Pancreas (tissue), 10 donors: ENCODE measurements at regions not wholly inside any gene's neighbourhood (a gene's known extent, or its start where the extent isn't known, plus 50 kb on each side); places are given as distances from the start of the nearest gene placed in this dataset.

Source experiments
- ATAC-seq, 4 donors: fragments of 200-7000 bp; cut with Tn5 transposase; one replicate each; pipeline versions ENCODE4 v1.8.0 to v1.9.1; 2020; ENCODE audit warnings: mild to moderate bottlenecking in 4 of 4, moderate library complexity in 4 of 4
- DNase-seq, 6 donors: peaks; one replicate each; pipeline ENCODE4 v3.0.0-alpha.2; 2020
- FAIRE-seq: peaks from 2 replicates; lab custom pipeline; 2012; peaks lifted over from hg19 to GRCh38; lab: Jason Lieb, UNC
- H3K27ac ChIP-seq, 4 donors: fragments of 200-600 bp; sonication (generic); 1 replicate in 3 of 4; 2 replicates in 1 of 4; pipeline versions ENCODE4 v1.5.0 to v1.8.0; 2020
- H3K27me3 ChIP-seq, 4 donors: fragments of 200-600 bp; one replicate each; pipeline ENCODE4 v1.8.0; 2021
- H3K36me3 ChIP-seq, 3 donors: fragments of 200-600 bp; sonication (generic) in 1 of 3; one replicate each; pipeline versions ENCODE4 v1.5.0 to v1.8.0; 2020 to 2021
- H3K4me1 ChIP-seq, 3 donors: fragments of 200-600 bp; one replicate each; pipeline ENCODE4 v1.8.0; 2021
- H3K4me3 ChIP-seq, 4 donors: fragments of 200-600 bp; sonication (generic) in 2 of 4; one replicate each; pipeline versions ENCODE4 v1.5.0 to v1.8.0; 2020 to 2021
- H3K9me3 ChIP-seq, 4 donors: fragments of 200-600 bp; one replicate each; pipeline ENCODE4 v1.8.0; 2021
- WGBS, 2 donors: extraction: QIAGEN DNeasy Blood & Tissue Kit; methylation state at CpG; one replicate each; pipeline ENCODE4 v1.1.7; 2013; 5-methylcytosine and 5-hydroxymethylcytosine counted together
- intact Hi-C, 3 donors: fragments of 100-400 bp; cut with DNase I; formaldehyde crosslinking; loops; one replicate each; pipeline versions ENCODE4 v1.11.1 to v1.14.2; 2022
- TF ChIP-seq, protein P1 (sequence below), 4 donors: fragments of 200-600 bp; sonication (generic) in 3 of 4; IDR thresholded peaks; one replicate each; pipeline versions ENCODE4 v1.5.0 to v1.8.0; 2021; ENCODE audit warnings: antibody characterized with exemption in 4 of 4
- donor health status: healthy with polysubstance abuse.
- donor health status: DM: no; HTN: no; CAD: no; lungs with moderate emphysema.
- donor health status: DM: no; HTN: no; CAD: no.
- donor health status: control.
- donor health status: control.
- donor health status: Bipolar disorder and iron deficiency.
- donor health status: DM: yes; HTN: yes; CAD: no.
- donor health status: DM: no; HTN: no; CAD: no.
- donor health status: DM: no; HTN: no; CAD: no.
- donor health status: DM: yes; HTN: yes; CAD: no.

DNA sequence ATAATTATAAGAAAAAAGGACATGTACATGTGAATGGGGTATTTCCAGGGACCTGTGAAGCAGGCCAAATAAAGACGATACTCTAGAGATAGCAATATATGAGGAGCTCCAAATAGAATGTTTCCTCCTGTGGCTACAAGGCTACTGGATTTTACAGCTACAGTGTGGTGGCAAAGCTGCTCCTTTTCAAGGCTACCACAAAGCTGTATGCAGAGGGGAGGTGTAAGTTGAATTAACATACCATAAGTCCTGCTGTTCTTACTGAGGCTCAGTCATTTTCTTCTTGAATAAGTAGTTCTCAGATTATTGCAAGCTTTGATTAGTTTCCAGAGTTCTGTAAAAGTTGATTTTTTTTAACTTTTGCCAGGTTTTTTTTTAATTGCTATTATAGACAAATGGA is 1184.6 kb upstream of the EPHA6 start:
- TF ChIP-seq, protein P1, sequence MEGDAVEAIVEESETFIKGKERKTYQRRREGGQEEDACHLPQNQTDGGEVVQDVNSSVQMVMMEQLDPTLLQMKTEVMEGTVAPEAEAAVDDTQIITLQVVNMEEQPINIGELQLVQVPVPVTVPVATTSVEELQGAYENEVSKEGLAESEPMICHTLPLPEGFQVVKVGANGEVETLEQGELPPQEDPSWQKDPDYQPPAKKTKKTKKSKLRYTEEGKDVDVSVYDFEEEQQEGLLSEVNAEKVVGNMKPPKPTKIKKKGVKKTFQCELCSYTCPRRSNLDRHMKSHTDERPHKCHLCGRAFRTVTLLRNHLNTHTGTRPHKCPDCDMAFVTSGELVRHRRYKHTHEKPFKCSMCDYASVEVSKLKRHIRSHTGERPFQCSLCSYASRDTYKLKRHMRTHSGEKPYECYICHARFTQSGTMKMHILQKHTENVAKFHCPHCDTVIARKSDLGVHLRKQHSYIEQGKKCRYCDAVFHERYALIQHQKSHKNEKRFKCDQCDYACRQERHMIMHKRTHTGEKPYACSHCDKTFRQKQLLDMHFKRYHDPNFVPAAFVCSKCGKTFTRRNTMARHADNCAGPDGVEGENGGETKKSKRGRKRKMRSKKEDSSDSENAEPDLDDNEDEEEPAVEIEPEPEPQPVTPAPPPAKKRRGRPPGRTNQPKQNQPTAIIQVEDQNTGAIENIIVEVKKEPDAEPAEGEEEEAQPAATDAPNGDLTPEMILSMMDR (IDR thresholded peaks at IDR 0.05): no peak
- H3K27me3 ChIP-seq: no peaks in the 10 kb centered on the region
- WGBS, 2 donors: 56 to 67% methylated on average over 1 of the region's 1 CpG
- H3K36me3 ChIP-seq: no peaks in the 10 kb centered on the region
- H3K4me1 ChIP-seq: no peaks in the 10 kb centered on the region
- H3K9me3 ChIP-seq: no peaks in the 10 kb centered on the region
- no peak for FAIRE-seq
- intact Hi-C loops: no loop called here
- H3K27ac ChIP-seq: no peak overlapping the region
- ATAC-seq: no peak
- no peak for DNase-seq
- no peak overlapping the region for H3K4me3 ChIP-seq

DNA sequence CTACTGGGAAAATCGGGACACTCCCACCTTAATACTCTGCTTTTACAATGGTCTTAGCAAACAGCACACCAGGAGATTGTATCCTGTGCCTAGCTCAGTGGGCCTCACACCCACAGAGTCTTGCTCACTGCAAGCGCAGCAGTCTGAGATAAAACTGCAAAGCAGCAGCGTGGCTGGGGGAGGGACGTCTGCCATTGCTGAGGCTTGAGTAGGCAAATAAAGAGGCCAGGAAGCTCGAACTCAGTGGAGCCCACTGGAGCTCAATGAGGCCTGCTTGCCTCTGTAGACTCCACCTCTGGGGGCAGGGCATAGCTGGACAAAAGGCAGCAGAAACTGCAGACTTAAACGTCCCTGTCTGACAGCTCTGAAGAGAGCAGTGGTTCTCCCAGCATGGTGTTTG is 1169.1 kb upstream of the EPHA6 start:
- WGBS, 2 donors: 65 to 79% methylated on average over 6 of the region's 6 CpGs
- Histone ChIP-seq H3K36me3 (no peaks in the 10 kb centered on the region), H3K4me3 (no peak overlapping the region), H3K9me3 (no peaks in the 10 kb centered on the region), H3K27me3 (no peaks in the 10 kb centered on the region), H3K4me1 (no peaks in the 10 kb centered on the region), H3K27ac (no peak overlapping the region)
- DNase-seq (no peak), ATAC-seq (no peak), FAIRE-seq (no peak)
- intact Hi-C loops: no loop called here
- TF ChIP-seq, protein P1 (IDR thresholded peaks at IDR 0.05): no peak

DNA sequence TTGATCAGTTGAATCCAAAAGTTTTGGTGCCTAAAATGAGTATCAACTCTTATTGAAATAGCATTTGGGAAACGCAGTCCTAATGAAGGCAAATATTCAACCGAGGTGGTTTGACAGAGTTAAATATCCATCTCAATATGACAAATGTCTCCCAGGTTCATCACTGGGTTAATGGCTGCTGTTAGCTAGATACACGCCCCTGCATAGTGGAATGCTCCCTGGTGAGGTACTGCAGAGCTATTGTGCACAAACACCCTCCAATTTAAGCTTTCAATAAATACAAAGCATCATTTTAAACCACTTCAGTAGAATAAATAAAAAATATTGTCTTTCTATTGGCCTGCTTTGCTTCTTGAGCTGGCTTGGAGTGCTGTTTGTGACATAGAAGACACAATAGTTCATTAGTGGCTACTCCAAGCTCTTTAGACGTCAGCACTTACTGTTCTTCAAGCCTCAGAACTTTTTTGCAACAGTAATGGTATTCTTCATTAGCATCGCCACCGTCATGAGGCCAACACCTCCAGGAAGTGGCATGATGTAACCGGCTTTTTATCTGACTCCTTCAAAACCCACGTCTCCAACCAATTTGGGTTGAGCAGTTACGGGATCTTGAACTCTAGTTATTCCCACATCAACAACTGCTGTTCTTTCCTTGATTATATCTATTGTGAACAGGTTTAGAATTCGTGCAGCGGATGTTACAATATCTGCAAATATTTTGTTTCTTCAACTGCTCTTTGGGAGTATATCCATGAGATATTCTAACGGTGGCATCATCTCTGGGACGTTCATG is 1159.6 kb upstream of the EPHA6 start:
- Histone ChIP-seq H3K36me3 (no peaks in the 10 kb centered on the region), H3K4me1 (no peaks in the 10 kb centered on the region), H3K4me3 (no peak overlapping the region), H3K9me3 (no peaks in the 10 kb centered on the region), H3K27ac (no peak overlapping the region), H3K27me3 (no peaks in the 10 kb centered on the region)
- DNase-seq (no peak), FAIRE-seq (no peak), ATAC-seq (no peak)
- intact Hi-C loops: no loop called here
- WGBS, 2 donors: 74 to 79% methylated on average over 13 of the region's 13 CpGs
- TF ChIP-seq, protein P1 (IDR thresholded peaks at IDR 0.05): no peak

DNA sequence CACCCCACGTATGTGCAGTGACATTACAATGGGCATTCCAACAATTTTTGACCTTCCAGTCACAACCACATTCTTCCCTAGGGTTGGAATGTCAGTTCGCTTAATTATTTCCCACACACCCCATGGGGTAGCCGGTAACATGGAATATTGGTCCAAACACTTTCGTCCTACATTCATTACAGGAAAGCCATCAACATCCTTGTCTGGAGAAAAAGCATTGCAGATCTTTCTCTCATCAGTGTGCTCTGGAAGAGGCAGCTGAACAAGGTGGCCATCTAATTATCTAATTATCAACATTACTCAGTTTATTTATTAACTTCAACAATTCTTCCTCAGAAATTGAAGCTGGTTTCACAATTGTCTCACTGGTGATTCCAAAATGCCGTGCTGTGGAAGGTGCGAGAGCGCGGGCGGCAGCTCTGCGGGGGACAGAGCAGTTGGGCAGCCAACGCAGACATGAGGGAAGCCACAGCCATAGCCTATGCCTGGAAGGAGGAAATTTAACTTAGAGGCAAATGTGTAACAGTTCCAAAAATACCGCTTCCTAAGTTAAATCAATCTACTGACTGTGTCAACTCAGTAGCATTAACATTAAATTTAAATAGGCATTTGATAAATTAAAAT is 1158.9 kb upstream of the EPHA6 start:
- no peak overlapping the region for H3K4me3 ChIP-seq
- FAIRE-seq: no peak
- ATAC-seq: no peak
- intact Hi-C loops: no loop called here
- no peaks in the 10 kb centered on the region for H3K36me3 ChIP-seq
- H3K9me3 ChIP-seq: no peaks in the 10 kb centered on the region
- TF ChIP-seq, protein P1 (IDR thresholded peaks at IDR 0.05): no peak
- no peaks in the 10 kb centered on the region for H3K27me3 ChIP-seq
- no peak for DNase-seq
- H3K27ac ChIP-seq: no peak overlapping the region
- no peaks in the 10 kb centered on the region for H3K4me1 ChIP-seq
- 89 to 91% methylated on average over 12 of the region's 12 CpGs for WGBS, 2 donors

DNA sequence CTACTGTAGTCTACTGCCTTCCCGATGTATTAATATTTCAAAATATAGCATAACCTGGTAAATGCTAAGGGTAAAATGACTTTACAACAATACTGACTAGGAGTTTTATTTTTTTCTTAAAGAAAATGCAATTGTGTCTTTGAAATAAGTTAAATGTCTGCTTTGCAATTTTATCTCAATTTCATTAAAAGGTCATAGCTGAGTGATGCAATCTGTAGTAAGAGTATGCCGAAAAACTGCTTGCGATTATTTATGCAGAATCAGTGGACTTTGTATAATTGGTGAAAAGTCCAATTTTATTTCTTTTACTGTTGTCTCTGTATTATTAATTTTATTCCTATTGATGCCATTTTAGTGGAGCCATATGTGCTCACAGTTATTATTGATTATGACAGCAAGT is 1143.6 kb upstream of the EPHA6 start:
- TF ChIP-seq, protein P1 (IDR thresholded peaks at IDR 0.05): no peak
- Histone ChIP-seq H3K9me3 (no peaks in the 10 kb centered on the region), H3K4me3 (no peak overlapping the region), H3K4me1 (no peaks in the 10 kb centered on the region), H3K27me3 (no peaks in the 10 kb centered on the region), H3K27ac (no peak overlapping the region), H3K36me3 (no peaks in the 10 kb centered on the region)
- 93 to 96% methylated on average over 3 of the region's 3 CpGs for WGBS, 2 donors
- no peak for FAIRE-seq
- no peak for DNase-seq
- ATAC-seq: no peak
- intact Hi-C loops: no loop called here
